Neural cell (in vitro differentiated cells): ENCODE measurements at regions not wholly inside any gene's neighbourhood (a gene's known extent, or its start where the extent isn't known, plus 50 kb on each side); places are given as distances from the start of the nearest gene placed in this dataset.

Source experiments
- H2AFZ ChIP-seq: fragments of 200-600, 300-800 bp; sonication (generic), shearing (Covaris generic); 2 replicates; pipeline ENCODE4 v1.6.0; 2014; ENCODE audit warnings: low read depth, mild to moderate bottlenecking, antibody characterized with exemption, low read length, moderate library complexity
- H3F3A ChIP-seq: fragments of 200-600 bp; shearing (Covaris generic); 2 replicates; pipeline ENCODE4 v1.6.1; 2016; ENCODE audit warnings: mild to moderate bottlenecking, moderate library complexity, mixed read lengths, antibody characterized with exemption, low read length; ENCODE audit not compliant: insufficient read depth, poor library complexity, severe bottlenecking
- H3K27ac ChIP-seq: fragments of 200-600, 300-800 bp; sonication (generic), shearing (Covaris generic); 2 replicates; pipeline ENCODE4 v1.5.1; 2014; ENCODE audit warnings: mild to moderate bottlenecking, low read length, moderate library complexity
- H3K27me3 ChIP-seq: fragments of 300-800, 200-600 bp; sonication (generic), shearing (Covaris generic); 2 replicates; pipeline ENCODE4 v1.6.0; 2014; ENCODE audit warnings: mild to moderate bottlenecking, low read depth, low read length, moderate library complexity; ENCODE audit not compliant: insufficient read depth
- H3K36me3 ChIP-seq: fragments of 300-800, 200-600 bp; sonication (generic), shearing (Covaris generic); 2 replicates; pipeline ENCODE4 v1.5.1; 2014; ENCODE audit warnings: mild to moderate bottlenecking, antibody characterized with exemption, low read length, moderate library complexity; ENCODE audit not compliant: insufficient read depth
- H3K4me2 ChIP-seq: fragments of 300-800, 200-600 bp; sonication (generic), shearing (Covaris generic); 2 replicates; pipeline ENCODE4 v1.6.0; 2014; ENCODE audit warnings: mild to moderate bottlenecking, low read length
- H3K4me3 ChIP-seq: fragments of 300-800, 200-600 bp; sonication (generic), shearing (Covaris generic); 2 replicates; pipeline ENCODE4 v1.5.1; 2014; ENCODE audit warnings: mild to moderate bottlenecking, low read length, moderate library complexity
- H3K79me2 ChIP-seq: fragments of 200-600 bp; shearing (Covaris generic); replicated peaks from 2 replicates; pipeline ENCODE4 v1.6.0; 2014; ENCODE audit warnings: mild to moderate bottlenecking, low read length, moderate library complexity; ENCODE audit not compliant: insufficient read depth
- H3K9ac ChIP-seq: fragments of 300-800, 200-600 bp; sonication (generic), shearing (Covaris generic); 2 replicates; pipeline ENCODE4 v1.6.1; 2016; ENCODE audit warnings: mild to moderate bottlenecking, low read length, mixed read lengths
- H3K9me2 ChIP-seq: fragments of 200-600 bp; shearing (Covaris generic); 2 replicates; pipeline ENCODE4 v1.6.1; 2016; ENCODE audit warnings: mild to moderate bottlenecking, low read length, mixed read lengths; ENCODE audit not compliant: insufficient read depth
- H3K9me3 ChIP-seq: fragments of 200-600, 300-800 bp; sonication (generic), shearing (Covaris generic); 2 replicates; pipeline ENCODE4 v1.6.1; 2016; ENCODE audit warnings: mild to moderate bottlenecking, mixed run types, low read length, moderate library complexity, mixed read lengths
- H4K20me1 ChIP-seq: fragments of 200-600 bp; shearing (Covaris generic); 2 replicates; pipeline ENCODE4 v1.6.1; 2016; ENCODE audit warnings: mild to moderate bottlenecking, mixed run types; ENCODE audit not compliant: insufficient read depth
- CTCF ChIP-seq: fragments of 450-650 bp; IDR thresholded peaks from 2 replicates; pipeline ENCODE4 v1.5.1; 2014; ENCODE audit warnings: antibody characterized with exemption, mild to moderate bottlenecking, moderate library complexity; ENCODE audit not compliant: poor library complexity, severe bottlenecking
- EP300 ChIP-seq: fragments of 450-650 bp; conservative IDR thresholded peaks from 2 replicates; pipeline ENCODE4 v1.6.1; 2014; ENCODE audit warnings: antibody characterized with exemption, mild to moderate bottlenecking, moderate library complexity; ENCODE audit not compliant: poor library complexity, severe bottlenecking
- EZH2 ChIP-seq: fragments of 200-600, 300-800 bp; shearing (Covaris generic), sonication (generic); IDR thresholded peaks from 2 replicates; pipeline ENCODE4 v1.6.1; 2014; ENCODE audit warnings: antibody characterized with exemption, low read length, borderline replicate concordance, mild to moderate bottlenecking; ENCODE audit not compliant: insufficient read depth, poor library complexity, severe bottlenecking
- MXI1 ChIP-seq: fragments of 450-650 bp; conservative IDR thresholded peaks from 2 replicates; pipeline ENCODE4 v1.6.1; 2014; ENCODE audit warnings: antibody characterized with exemption, mild to moderate bottlenecking; ENCODE audit not compliant: poor library complexity, severe bottlenecking
- POLR2AphosphoS5 ChIP-seq: IDR thresholded peaks from 2 replicates; pipeline ENCODE4 v1.6.1; 2012
- RAD21 ChIP-seq: fragments of 450-650 bp; conservative IDR thresholded peaks from 2 replicates; pipeline ENCODE4 v1.6.1; 2014; ENCODE audit warnings: antibody characterized with exemption, mild to moderate bottlenecking, moderate library complexity
- REST ChIP-seq: IDR thresholded peaks from 2 replicates; pipeline ENCODE4 v1.6.1; 2012; ENCODE audit warnings: borderline replicate concordance
- SMC3 ChIP-seq: fragments of 450-650 bp; conservative IDR thresholded peaks from 2 replicates; pipeline ENCODE4 v1.6.1; 2014; ENCODE audit warnings: antibody characterized with exemption, mild to moderate bottlenecking, moderate library complexity; ENCODE audit not compliant: poor library complexity
- TAF1 ChIP-seq: IDR thresholded peaks from 2 replicates; pipeline ENCODE4 v1.6.1; 2012; ENCODE audit warnings: low read depth

- no peaks in the 10 kb centered on the region for H3K9me3 ChIP-seq
Observed at GRCh38 chr11:15897211-15897960, 459.0 kb downstream of the SOX6 start.

GRCh38 chr11:15901054-15901453, 455.3 kb downstream of the SOX6 start:
- no peaks in the 10 kb centered on the region for H3K36me3 ChIP-seq
- no peaks in the 10 kb centered on the region for H3K9me2 ChIP-seq
- H3K27ac ChIP-seq = no peak overlapping the region
- no peak overlapping the region for H3K9ac ChIP-seq
- H3K4me2 ChIP-seq = no peak overlapping the region
- H3K4me3 ChIP-seq = no peak overlapping the region
- H3K9me3 ChIP-seq = no peaks in the 10 kb centered on the region
- no peaks in the 10 kb centered on the region for H3K79me2 ChIP-seq
- H4K20me1 ChIP-seq = no peaks in the 10 kb centered on the region
- H3K27me3 ChIP-seq = no peaks in the 10 kb centered on the region
- no peaks in the 10 kb centered on the region for H3F3A ChIP-seq
- H2AFZ ChIP-seq = no peak overlapping the region
- TF ChIP-seq EP300 (no peak), RAD21 (no peak), SMC3 (no peak), POLR2AphosphoS5 (no peak), TAF1 (no peak), CTCF (no peak), EZH2 (no peak), MXI1 (no peak)

More at GRCh38 chr11:15897211-15897960, 459.0 kb downstream of the SOX6 start:
- H3K4me2 ChIP-seq = no peak overlapping the region
- H3K9ac ChIP-seq = no peak overlapping the region
- H3K36me3 ChIP-seq = no peaks in the 10 kb centered on the region
- no peaks in the 10 kb centered on the region for H3F3A ChIP-seq
- H3K79me2 ChIP-seq = no peaks in the 10 kb centered on the region
- H2AFZ ChIP-seq = no peak overlapping the region
- no peaks in the 10 kb centered on the region for H4K20me1 ChIP-seq
- H3K27me3 ChIP-seq = no peaks in the 10 kb centered on the region
- no peak overlapping the region for H3K27ac ChIP-seq
- H3K4me3 ChIP-seq = no peak overlapping the region
- no peaks in the 10 kb centered on the region for H3K9me2 ChIP-seq
- TF ChIP-seq SMC3 (no peak), POLR2AphosphoS5 (no peak), EZH2 (no peak), TAF1 (no peak), CTCF (no peak), EP300 (no peak), REST (no peak), RAD21 (no peak), MXI1 (no peak)
